Left ventricle myocardium inferior (tissue), 1 donor: ENCODE measurements at regions not wholly inside any gene's neighbourhood (a gene's known extent, or its start where the extent isn't known, plus 50 kb on each side); places are given as distances from the start of the nearest gene placed in this dataset.

ENCODE experiments used
- DNase-seq: peaks from one replicate; pipeline ENCODE4 v3.0.0-alpha.2; 2020
- H3K27ac ChIP-seq: fragments of 200-600 bp; replicated peaks from 2 replicates; pipeline ENCODE4 v1.8.0; 2021
- H3K27me3 ChIP-seq: fragments of 200-600 bp; 2 replicates; pipeline ENCODE4 v1.8.0; 2021; ENCODE audit warnings: low read depth
- H3K36me3 ChIP-seq: fragments of 200-600 bp; 2 replicates; pipeline ENCODE4 v1.8.0; 2021
- H3K4me1 ChIP-seq: fragments of 200-600 bp; 2 replicates; pipeline ENCODE4 v1.8.0; 2021
- H3K4me3 ChIP-seq: fragments of 200-600 bp; 2 replicates; pipeline ENCODE4 v1.8.0; 2021; ENCODE audit warnings: mild to moderate bottlenecking, moderate library complexity
- H3K9me3 ChIP-seq: fragments of 200-600 bp; replicated peaks from 2 replicates; pipeline ENCODE4 v1.8.0; 2021
- CTCF ChIP-seq: fragments of 200-600 bp; IDR thresholded peaks from 2 replicates; pipeline ENCODE4 v1.8.0; 2021; ENCODE audit warnings: antibody characterized with exemption, mild to moderate bottlenecking, borderline replicate concordance
- intact Hi-C: fragments of 100-400 bp; cut with micrococcal nuclease; formaldehyde crosslinking; loops from one replicate; pipeline ENCODE4 v1.11.0; 2022
- donor health status: DM: no; HTN: yes; CAD: no; lungs with severe emphysema.

GRCh38 chr21:38954588-38955004 lies 148.9 kb downstream of the ETS2 start:
- Histone ChIP-seq H3K4me3 (no peak overlapping the region), H3K9me3 (peaks cover 7% of the 10 kb centered on the region), H3K27me3 (no peaks in the 10 kb centered on the region), H3K27ac (no peak overlapping the region), H3K4me1 (peaks cover 44% of the 10 kb centered on the region), H3K36me3 (no peaks in the 10 kb centered on the region)
- TF ChIP-seq CTCF, result no peak
- DNase-seq, result no peak
- intact Hi-C loops, result no loop called here

GRCh38 chr21:38953516-38953915 lies 147.8 kb downstream of the ETS2 start:
- DNase-seq, result no peak
- no peak for TF ChIP-seq CTCF
- H3K4me3 ChIP-seq, result no peak overlapping the region
- no peaks in the 10 kb centered on the region for H3K27me3 ChIP-seq
- intact Hi-C loops, result no loop called here
- H3K9me3 ChIP-seq, result peaks cover 7% of the 10 kb centered on the region
- H3K27ac ChIP-seq, result no peak overlapping the region
- H3K36me3 ChIP-seq, result no peaks in the 10 kb centered on the region
- peaks cover 36% of the 10 kb centered on the region for H3K4me1 ChIP-seq

- Histone ChIP-seq H3K27me3 (no peaks in the 10 kb centered on the region), H3K4me1 (peaks cover 29% of the 10 kb centered on the region), H3K27ac (no peak overlapping the region), H3K36me3 (no peaks in the 10 kb centered on the region), H3K9me3 (peaks cover 7% of the 10 kb centered on the region), H3K4me3 (no peak overlapping the region)
- no peak for TF ChIP-seq CTCF
- intact Hi-C loops, result no loop called here
- no peak for DNase-seq
Measured at GRCh38 chr21:38952890-38953289, 147.2 kb downstream of the ETS2 start.

- no peak overlapping the region for H3K4me3 ChIP-seq
- no peaks in the 10 kb centered on the region for H3K36me3 ChIP-seq
- H3K4me1 ChIP-seq, result peaks cover 12% of the 10 kb centered on the region
- intact Hi-C loops, result no loop called here
- no peak for DNase-seq
- H3K27ac ChIP-seq, result no peak overlapping the region
- TF ChIP-seq CTCF, result no peak
- no peaks in the 10 kb centered on the region for H3K27me3 ChIP-seq
- H3K9me3 ChIP-seq, result peaks cover 7% of the 10 kb centered on the region
Measured at GRCh38 chr21:38951095-38951730, 145.5 kb downstream of the ETS2 start.

- H3K9me3 ChIP-seq, result peaks cover 7% of the 10 kb centered on the region
- intact Hi-C loops, result no loop called here
- no peak overlapping the region for H3K4me3 ChIP-seq
- H3K27me3 ChIP-seq, result no peaks in the 10 kb centered on the region
- no peak for DNase-seq
- H3K27ac ChIP-seq, result no peak overlapping the region
- H3K36me3 ChIP-seq, result no peaks in the 10 kb centered on the region
- no peak for TF ChIP-seq CTCF
- peaks cover 6% of the 10 kb centered on the region for H3K4me1 ChIP-seq
Measured at GRCh38 chr21:38950435-38951094, 144.8 kb downstream of the ETS2 start.
